OCI-LY1 (cell line): ENCODE measurements at regions not wholly inside any gene's neighbourhood (a gene's known extent, or its start where the extent isn't known, plus 50 kb on each side); places are given as distances from the start of the nearest gene placed in this dataset.

Experiments
- EZH2 ChIP-seq: fragments of 200-600 bp; sonication (generic), shearing (Covaris generic); IDR thresholded peaks from 2 replicates; pipeline ENCODE4 v1.8.0; 2017; ENCODE audit warnings: borderline replicate concordance, mixed run types, mild to moderate bottlenecking, antibody characterized with exemption, low read length, moderate library complexity, mixed read lengths
- TF ChIP-seq, protein P1 (sequence below): fragments of 200-600 bp; sonication (generic), shearing (Covaris generic); IDR thresholded peaks from 2 replicates; pipeline ENCODE4 v1.5.1; 2017; ENCODE audit warnings: mild to moderate bottlenecking, antibody characterized with exemption, low read length, moderate library complexity, mixed read lengths

GRCh38 chr20:22088882-22089281 is 383.4 kb downstream of the PAX1 start:
- TF ChIP-seq, protein P1, sequence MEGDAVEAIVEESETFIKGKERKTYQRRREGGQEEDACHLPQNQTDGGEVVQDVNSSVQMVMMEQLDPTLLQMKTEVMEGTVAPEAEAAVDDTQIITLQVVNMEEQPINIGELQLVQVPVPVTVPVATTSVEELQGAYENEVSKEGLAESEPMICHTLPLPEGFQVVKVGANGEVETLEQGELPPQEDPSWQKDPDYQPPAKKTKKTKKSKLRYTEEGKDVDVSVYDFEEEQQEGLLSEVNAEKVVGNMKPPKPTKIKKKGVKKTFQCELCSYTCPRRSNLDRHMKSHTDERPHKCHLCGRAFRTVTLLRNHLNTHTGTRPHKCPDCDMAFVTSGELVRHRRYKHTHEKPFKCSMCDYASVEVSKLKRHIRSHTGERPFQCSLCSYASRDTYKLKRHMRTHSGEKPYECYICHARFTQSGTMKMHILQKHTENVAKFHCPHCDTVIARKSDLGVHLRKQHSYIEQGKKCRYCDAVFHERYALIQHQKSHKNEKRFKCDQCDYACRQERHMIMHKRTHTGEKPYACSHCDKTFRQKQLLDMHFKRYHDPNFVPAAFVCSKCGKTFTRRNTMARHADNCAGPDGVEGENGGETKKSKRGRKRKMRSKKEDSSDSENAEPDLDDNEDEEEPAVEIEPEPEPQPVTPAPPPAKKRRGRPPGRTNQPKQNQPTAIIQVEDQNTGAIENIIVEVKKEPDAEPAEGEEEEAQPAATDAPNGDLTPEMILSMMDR: no peak
- no peak for TF ChIP-seq EZH2
